Right cardiac atrium (tissue), 5 donors: ENCODE measurements at regions not wholly inside any gene's neighbourhood (a gene's known extent, or its start where the extent isn't known, plus 50 kb on each side); places are given as distances from the start of the nearest gene placed in this dataset.
"Not testable (repeated sequence)": the region's sequence is repeated elsewhere in the genome, so short reads cannot be mapped to it uniquely, and the experiment has no call there.

ENCODE experiments used
- ATAC-seq, 2 donors: fragments of 200-7000 bp; cut with Tn5 transposase; one replicate each; pipeline versions ENCODE4 v1.8.0 to v1.9.1; 2020; ENCODE audit warnings: moderate library complexity in 2 of 2, mild to moderate bottlenecking in 1 of 2
- DNase-seq, 3 donors: peaks; one replicate each; pipeline ENCODE4 v3.0.0-alpha.2; 2020
- H3K27ac ChIP-seq: one replicate; pipeline ENCODE4 v1.5.1; 2013; ENCODE audit warnings: mild to moderate bottlenecking, low read length, control low read depth, moderate library complexity
- H3K27me3 ChIP-seq: one replicate; pipeline ENCODE4 v1.6.1; 2013; ENCODE audit not compliant: control insufficient read depth, insufficient read depth
- H3K4me1 ChIP-seq: one replicate; pipeline ENCODE4 v1.6.1; 2013; ENCODE audit warnings: low read length; ENCODE audit not compliant: control insufficient read depth, insufficient read depth
- H3K4me3 ChIP-seq: one replicate; pipeline ENCODE4 v1.5.1; 2013; ENCODE audit warnings: low read length, control low read depth
- H3K9me3 ChIP-seq: one replicate; pipeline ENCODE4 v1.6.1; 2013; ENCODE audit warnings: low read length; ENCODE audit not compliant: control insufficient read depth
- WGBS: extraction: QIAGEN DNeasy Blood & Tissue Kit; methylation state at CpG from one replicate; pipeline ENCODE4 v1.1.7; 2013; 5-methylcytosine and 5-hydroxymethylcytosine counted together
- intact Hi-C, 4 donors: fragments of 100-400 bp; cut with DNase I; formaldehyde crosslinking; loops; one replicate each; pipeline versions ENCODE4 v1.11.0 to v1.14.0; 2022 to 2023
- donor health status: healthy with polysubstance abuse.
- donor health status: DM: no; HTN: yes; CAD: no.
- donor health status: DM: no; HTN: no; CAD: no.
- donor health status: DM: no; HTN: yes; CAD: no; lungs with severe emphysema.
- donor health status: DM: yes; HTN: yes; CAD: no.

GRCh38 chr14:43155258-43155657 lies 1351.8 kb downstream of the FSCB start:
- Histone ChIP-seq H3K4me3 (no peak overlapping the region), H3K9me3 (no peaks in the 10 kb centered on the region), H3K27ac (no peak overlapping the region), H3K4me1 (no peaks in the 10 kb centered on the region), H3K27me3 (no peaks in the 10 kb centered on the region)
- DNase-seq (no peak), ATAC-seq (no peak)
- WGBS, result 90% methylated on average over 1 of the region's 1 CpG
- intact Hi-C loops, result no loop called here

DNA sequence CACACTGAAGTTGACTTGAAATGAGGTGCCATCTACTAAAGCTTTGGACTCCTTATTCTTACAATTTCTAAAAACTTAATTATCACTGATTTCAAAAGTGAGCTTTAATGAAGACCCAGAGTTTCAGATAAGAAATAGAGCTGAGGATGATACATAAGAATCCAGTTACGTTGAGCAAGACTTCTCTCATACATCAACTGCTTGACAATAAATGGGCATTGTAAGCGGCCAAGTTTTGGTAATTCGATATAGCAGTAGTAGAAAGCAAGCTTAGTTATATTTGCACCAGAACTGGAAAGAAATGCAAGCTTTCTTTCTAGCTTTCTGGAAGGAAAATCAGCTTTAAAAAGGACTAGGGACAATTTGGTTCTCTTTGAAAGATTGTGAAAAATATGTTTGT lies 1359.6 kb downstream of the FSCB start:
- Histone ChIP-seq H3K4me3 (no peak overlapping the region), H3K4me1 (no peaks in the 10 kb centered on the region), H3K9me3 (no peaks in the 10 kb centered on the region), H3K27ac (no peak overlapping the region), H3K27me3 (no peaks in the 10 kb centered on the region)
- no peak for ATAC-seq
- WGBS, result 61% methylated on average over 3 of the region's 3 CpGs
- DNase-seq, result no peak
- intact Hi-C loops, result no loop called here

GRCh38 chr14:43145361-43145760 lies 1361.7 kb downstream of the FSCB start:
- H3K27me3 ChIP-seq, result no peaks in the 10 kb centered on the region
- intact Hi-C loops, result no loop called here
- no peak overlapping the region for H3K27ac ChIP-seq
- WGBS, result 67% methylated on average over 2 of the region's 2 CpGs
- H3K9me3 ChIP-seq, result no peaks in the 10 kb centered on the region
- no peaks in the 10 kb centered on the region for H3K4me1 ChIP-seq
- ATAC-seq (no peak), DNase-seq (no peak)
- no peak overlapping the region for H3K4me3 ChIP-seq

- WGBS, result 81% methylated on average over 2 of the region's 2 CpGs
- no peaks in the 10 kb centered on the region for H3K27me3 ChIP-seq
- no peaks in the 10 kb centered on the region for H3K4me1 ChIP-seq
- no peak overlapping the region for H3K27ac ChIP-seq
- no peak for DNase-seq
- intact Hi-C loops, result no loop called here
- no peak overlapping the region for H3K4me3 ChIP-seq
- no peak for ATAC-seq
- H3K9me3 ChIP-seq, result no peaks in the 10 kb centered on the region
Measured at GRCh38 chr14:43143106-43143505, 1364.0 kb downstream of the FSCB start.

GRCh38 chr14:43141636-43142191 lies 1365.4 kb downstream of the FSCB start:
- Histone ChIP-seq H3K27me3 (no peaks in the 10 kb centered on the region), H3K4me3 (no peak overlapping the region), H3K4me1 (no peaks in the 10 kb centered on the region), H3K27ac (no peak overlapping the region), H3K9me3 (no peaks in the 10 kb centered on the region)
- DNase-seq (peak in 2 of 3 donors; percentile 15 to 21), ATAC-seq (no peak)
- intact Hi-C loops, result no loop called here
- WGBS, result 90% methylated on average over 17 of the region's 17 CpGs

GRCh38 chr14:43140453-43140852 lies 1366.6 kb downstream of the FSCB start:
- ATAC-seq, result no peak
- intact Hi-C loops, result no loop called here
- no peak for DNase-seq
- Histone ChIP-seq H3K4me3 (no peak overlapping the region), H3K4me1 (no peaks in the 10 kb centered on the region), H3K9me3 (no peaks in the 10 kb centered on the region), H3K27ac (no peak overlapping the region), H3K27me3 (no peaks in the 10 kb centered on the region)
- WGBS, result 74% methylated on average over 2 of the region's 2 CpGs

DNA sequence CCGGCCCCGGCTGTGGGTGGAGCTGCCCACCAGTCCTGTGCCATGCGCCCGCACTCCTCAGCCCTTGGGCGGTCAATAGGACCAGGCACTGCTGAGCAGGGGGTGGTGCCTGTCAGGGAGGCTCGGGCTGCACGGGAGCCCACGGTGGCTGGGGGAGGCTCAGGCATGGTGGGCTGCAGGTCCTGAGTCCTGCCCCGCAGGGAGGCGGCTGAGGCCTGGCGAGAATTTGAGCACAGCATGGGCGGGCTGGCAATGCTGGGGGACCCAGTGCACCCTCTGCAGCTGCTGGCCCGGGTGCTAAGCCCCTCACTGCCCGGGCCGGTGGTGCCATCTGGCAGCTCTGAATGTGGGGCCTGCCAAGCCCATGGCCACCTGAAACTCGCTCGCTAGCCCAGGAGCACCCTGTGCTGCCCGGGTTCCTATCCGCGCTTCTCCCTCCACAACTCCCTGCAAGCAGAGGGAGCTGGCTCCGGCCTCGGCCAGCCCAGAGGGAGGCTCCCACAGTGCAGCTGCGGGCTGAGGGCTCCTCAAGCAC lies 1371.1 kb downstream of the FSCB start:
- 84% methylated on average over 23 of the region's 23 CpGs for WGBS
- ATAC-seq (no peak), DNase-seq (peak in 2 of 3 donors; percentile 39 to 40)
- no peaks in the 10 kb centered on the region for H3K4me1 ChIP-seq
- H3K9me3 ChIP-seq, result no peaks in the 10 kb centered on the region
- no peak overlapping the region for H3K4me3 ChIP-seq
- intact Hi-C loops, result no loop called here
- H3K27ac ChIP-seq, result no peak overlapping the region
- no peaks in the 10 kb centered on the region for H3K27me3 ChIP-seq

DNA sequence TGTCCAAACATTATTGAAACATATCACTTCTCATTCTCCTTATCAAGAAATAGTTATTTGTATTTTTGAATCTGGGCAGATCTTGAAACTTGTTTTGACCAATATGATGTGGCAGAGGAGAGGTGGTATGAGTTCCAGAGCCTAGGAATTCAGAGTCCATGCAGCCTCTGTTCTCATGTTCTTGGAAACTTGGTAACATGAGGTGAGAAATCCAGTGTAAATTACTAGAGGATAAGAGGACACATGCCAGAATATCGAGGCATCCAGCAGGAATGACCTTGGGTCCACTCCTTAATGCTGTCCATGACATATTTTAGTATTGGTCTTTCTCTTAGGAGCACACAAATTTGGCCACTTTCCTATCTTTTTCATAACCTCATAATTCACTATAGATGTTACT lies 1374.6 kb downstream of the FSCB start:
- Histone ChIP-seq H3K4me1 (no peaks in the 10 kb centered on the region), H3K27me3 (no peaks in the 10 kb centered on the region)

DNA sequence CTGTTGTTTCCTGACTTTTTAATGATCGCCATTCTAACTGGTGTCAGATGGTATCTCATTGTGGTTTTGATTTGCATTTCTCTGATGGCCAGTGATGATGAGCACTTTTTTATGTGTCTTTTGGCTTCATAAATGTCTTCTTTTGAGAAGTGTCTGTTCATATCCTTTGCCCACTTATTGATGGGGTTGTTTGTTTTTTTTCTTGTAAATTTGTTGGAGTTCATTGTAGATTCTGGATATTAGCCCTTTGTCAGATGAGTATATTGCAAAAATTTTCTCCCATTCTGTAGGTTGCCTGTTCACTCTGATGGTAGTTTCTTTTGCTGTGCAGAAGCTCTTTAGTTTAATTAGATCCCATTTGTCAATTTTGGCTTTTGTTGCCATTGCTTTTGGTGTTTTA lies 1378.7 kb downstream of the FSCB start:
- H3K4me3 ChIP-seq, H3K4me1 ChIP-seq, H3K27me3 ChIP-seq, H3K9me3 ChIP-seq, H3K27ac ChIP-seq, DNase-seq, ATAC-seq, intact Hi-C loops: not testable (repeated sequence)
- 100% methylated on average over 1 of the region's 1 CpG for WGBS

More for the DNA sequence above, 1374.6 kb downstream of the FSCB start:
- no peak overlapping the region for H3K4me3 ChIP-seq
- intact Hi-C loops, result no loop called here
- no peak overlapping the region for H3K27ac ChIP-seq
- DNase-seq, result no peak
- H3K9me3 ChIP-seq, result no peaks in the 10 kb centered on the region
- ATAC-seq, result no peak
- 35% methylated on average over 1 of the region's 1 CpG for WGBS

DNA sequence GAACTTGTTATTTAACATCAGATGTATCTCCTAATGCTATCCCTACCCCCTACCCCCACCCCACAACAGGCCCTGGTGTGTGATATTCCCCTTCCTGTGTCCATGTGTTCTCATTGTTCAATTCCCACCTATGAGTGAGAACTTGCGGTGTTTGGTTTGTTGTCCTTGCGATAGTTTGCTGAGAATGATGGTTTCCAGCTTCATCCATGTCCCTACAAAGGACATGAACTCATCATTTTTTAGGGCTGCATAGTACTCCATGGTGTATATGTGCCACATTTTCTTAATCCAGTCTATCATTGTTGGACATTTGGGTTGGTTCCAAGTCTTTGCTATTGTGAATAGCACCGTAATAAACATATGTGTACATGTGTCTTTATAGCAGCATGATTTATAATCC lies 1379.2 kb downstream of the FSCB start:
- H3K9me3 ChIP-seq, intact Hi-C loops, H3K27ac ChIP-seq, ATAC-seq, H3K27me3 ChIP-seq, DNase-seq, H3K4me1 ChIP-seq, H3K4me3 ChIP-seq: not testable (repeated sequence)
- WGBS, result 92% methylated on average over 3 of the region's 3 CpGs

DNA sequence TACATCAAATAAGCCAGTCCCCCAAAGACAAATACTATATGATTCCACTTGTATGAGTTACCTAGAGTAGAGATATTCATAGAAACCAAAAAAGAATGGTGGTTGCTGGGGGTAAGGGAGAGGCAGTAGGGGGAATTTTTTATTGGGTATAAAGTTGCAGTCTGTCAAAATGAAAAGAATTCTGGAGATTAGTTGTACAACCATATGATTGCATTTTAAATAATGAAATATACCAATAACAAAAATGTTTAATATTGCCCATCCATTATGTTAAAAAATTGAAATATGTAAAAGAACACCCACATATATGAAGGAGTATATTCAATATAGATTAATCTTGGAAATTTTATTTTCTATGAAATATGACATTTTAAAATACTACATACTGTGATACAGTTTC lies 1383.5 kb downstream of the FSCB start:
- ATAC-seq, result no peak
- H3K9me3 ChIP-seq, result no peaks in the 10 kb centered on the region

DNA sequence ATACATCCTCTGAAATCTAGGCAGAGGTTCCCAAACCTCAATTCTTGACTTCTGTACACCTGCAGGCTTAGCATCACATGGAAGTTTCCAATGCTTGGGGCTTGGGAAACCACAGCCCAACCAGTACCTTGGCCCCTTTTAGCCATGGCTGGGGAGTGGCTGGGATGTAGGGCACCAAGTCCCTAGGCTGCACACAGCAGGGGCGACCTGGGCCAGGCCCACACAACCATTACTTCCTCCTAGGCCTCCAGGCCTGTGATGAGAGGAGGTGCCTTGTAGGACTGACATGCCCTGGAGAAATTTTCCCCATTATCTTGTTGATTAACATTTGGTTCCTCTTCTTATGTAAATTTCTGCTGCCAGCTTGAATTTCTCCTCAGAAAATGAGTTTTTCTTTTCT lies 1387.4 kb downstream of the FSCB start:
- Histone ChIP-seq H3K4me3 (no peak overlapping the region), H3K4me1 (no peaks in the 10 kb centered on the region), H3K27ac (no peak overlapping the region), H3K9me3 (no peaks in the 10 kb centered on the region), H3K27me3 (no peaks in the 10 kb centered on the region)
- intact Hi-C loops, result no loop called here
- WGBS, result 58% methylated on average over 1 of the region's 1 CpG
- ATAC-seq (no peak), DNase-seq (peak in 1 of 3 donors; percentile 22)

More for the DNA sequence above, 1383.5 kb downstream of the FSCB start:
- DNase-seq, result no peak
- no peaks in the 10 kb centered on the region for H3K4me1 ChIP-seq
- no peaks in the 10 kb centered on the region for H3K27me3 ChIP-seq
- no peak overlapping the region for H3K4me3 ChIP-seq
- intact Hi-C loops, result no loop called here
- no peak overlapping the region for H3K27ac ChIP-seq
